Upper lobe of left lung (tissue), 4 donors: ENCODE measurements at regions not wholly inside any gene's neighbourhood (a gene's known extent, or its start where the extent isn't known, plus 50 kb on each side); places are given as distances from the start of the nearest gene placed in this dataset.

Source experiments
- EP300 ChIP-seq, 4 donors: sonication (generic); formaldehyde crosslinking; IDR thresholded peaks; one replicate each; pipeline ENCODE4 v1.5.1; 2017; ENCODE audit warnings: antibody characterized with exemption in 4 of 4, control low read depth in 2 of 4
- POLR2A ChIP-seq, 4 donors: fragments of 450-650 bp; IDR thresholded peaks; one replicate each; pipeline ENCODE4 v1.5.1; 2016 to 2017; ENCODE audit warnings: antibody characterized with exemption in 4 of 4, mild to moderate bottlenecking in 2 of 4
- POLR2AphosphoS5 ChIP-seq, 2 donors: sonication (generic); formaldehyde crosslinking; IDR thresholded peaks; one replicate each; pipeline ENCODE4 v1.5.1; 2017; ENCODE audit warnings: antibody characterized with exemption in 2 of 2
- TF ChIP-seq, protein P1 (sequence below), 6 experiments: fragments of 450-650 bp in 4 of 6; fragments of 200-600 bp in 2 of 6; sonication (generic) in 2 of 6; IDR thresholded peaks; one replicate each; pipeline ENCODE4 v1.5.1; 2016 to 2019; ENCODE audit warnings: antibody characterized with exemption in 6 of 6

DNA sequence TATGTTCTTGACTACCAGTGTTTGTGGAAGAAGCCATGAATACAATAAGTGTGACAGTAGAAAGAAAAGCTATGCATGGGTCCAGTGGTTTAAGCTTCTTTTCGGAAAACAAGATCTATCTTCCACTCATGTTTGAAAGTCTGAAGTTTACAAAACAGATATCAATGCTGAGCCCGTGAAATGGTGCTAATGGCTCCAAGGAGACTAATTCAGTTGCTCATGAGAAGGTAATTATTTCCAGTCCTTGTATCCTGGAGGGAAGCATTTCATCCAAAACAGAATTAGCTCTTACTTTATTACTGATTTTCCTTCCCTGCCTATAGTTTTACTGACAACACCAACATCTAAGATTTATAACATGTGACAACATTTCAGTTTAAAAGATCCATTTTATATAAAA is 1364.9 kb downstream of the PCDH9 start:
- TF ChIP-seq POLR2A (IDR thresholded peaks at IDR 0.05) (no peak), EP300 (IDR thresholded peaks at IDR 0.05) (no peak), POLR2AphosphoS5 (IDR thresholded peaks at IDR 0.05) (no peak)
- TF ChIP-seq, protein P1, sequence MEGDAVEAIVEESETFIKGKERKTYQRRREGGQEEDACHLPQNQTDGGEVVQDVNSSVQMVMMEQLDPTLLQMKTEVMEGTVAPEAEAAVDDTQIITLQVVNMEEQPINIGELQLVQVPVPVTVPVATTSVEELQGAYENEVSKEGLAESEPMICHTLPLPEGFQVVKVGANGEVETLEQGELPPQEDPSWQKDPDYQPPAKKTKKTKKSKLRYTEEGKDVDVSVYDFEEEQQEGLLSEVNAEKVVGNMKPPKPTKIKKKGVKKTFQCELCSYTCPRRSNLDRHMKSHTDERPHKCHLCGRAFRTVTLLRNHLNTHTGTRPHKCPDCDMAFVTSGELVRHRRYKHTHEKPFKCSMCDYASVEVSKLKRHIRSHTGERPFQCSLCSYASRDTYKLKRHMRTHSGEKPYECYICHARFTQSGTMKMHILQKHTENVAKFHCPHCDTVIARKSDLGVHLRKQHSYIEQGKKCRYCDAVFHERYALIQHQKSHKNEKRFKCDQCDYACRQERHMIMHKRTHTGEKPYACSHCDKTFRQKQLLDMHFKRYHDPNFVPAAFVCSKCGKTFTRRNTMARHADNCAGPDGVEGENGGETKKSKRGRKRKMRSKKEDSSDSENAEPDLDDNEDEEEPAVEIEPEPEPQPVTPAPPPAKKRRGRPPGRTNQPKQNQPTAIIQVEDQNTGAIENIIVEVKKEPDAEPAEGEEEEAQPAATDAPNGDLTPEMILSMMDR (IDR thresholded peaks at IDR 0.05) = no peak
